PC-3 (cell line): ENCODE measurements at regions not wholly inside any gene's neighbourhood (a gene's known extent, or its start where the extent isn't known, plus 50 kb on each side); places are given as distances from the start of the nearest gene placed in this dataset.

Source experiments
- ATAC-seq: fragments of 200-7000 bp; cut with Tn5 transposase; 2 replicates; pipeline ENCODE4 v1.9.1; 2020; ENCODE audit warnings: mild to moderate bottlenecking, moderate library complexity
- BruUV-seq: library from RNA; stranded (reverse); fragments of 400-500 nt; replicated peaks from 2 replicates; lab custom pipeline; 2021; lab: Mats Ljungman, UMichigan
- CTCF ChIA-PET: fragments of 300-600 bp; sonication (Branson Sonifier 250); formaldehyde crosslinking; loops from one replicate; lab custom pipeline; 2022; ENCODE audit warnings: antibody characterized with exemption; lab: Charles Lee
- POLR2A ChIA-PET: fragments of 300-600 bp; sonication (Branson Sonifier 250); formaldehyde crosslinking; loops from one replicate; lab custom pipeline; 2022; ENCODE audit warnings: antibody characterized with exemption; ENCODE audit not compliant: unreplicated experiment; lab: Charles Lee
- DNase-seq: peaks from one replicate; pipeline ENCODE4 v3.0.0-alpha.2; 2015
- H2AFZ ChIP-seq: fragments of 300-600 bp; sonication (generic); 2 replicates; pipeline ENCODE4 v1.6.0; 2016; ENCODE audit warnings: antibody characterized with exemption, low read length
- H3F3A ChIP-seq: fragments of 300-600 bp; sonication (generic); one replicate; pipeline ENCODE4 v1.6.0; 2017; ENCODE audit warnings: antibody characterized with exemption, low read length, control low read depth, mild to moderate bottlenecking; ENCODE audit not compliant: unreplicated experiment
- H3K27ac ChIP-seq: fragments of 300-600 bp; sonication (generic); 2 replicates; pipeline ENCODE4 v1.5.1; 2016; ENCODE audit warnings: mild to moderate bottlenecking, low read length
- H3K27me3 ChIP-seq: fragments of 300-600 bp; sonication (generic); 2 replicates; pipeline ENCODE4 v1.6.1; 2016; ENCODE audit warnings: low read length, mixed read lengths
- H3K36me3 ChIP-seq: fragments of 300-600 bp; sonication (generic); 2 replicates; pipeline ENCODE4 v1.6.1; 2016; ENCODE audit warnings: low read depth, mixed run types, low read length, mixed read lengths
- H3K4me1 ChIP-seq: fragments of 300-600 bp; sonication (generic); 2 replicates; pipeline ENCODE4 v1.5.1; 2016; ENCODE audit warnings: low read length; ENCODE audit not compliant: insufficient read depth
- H3K4me2 ChIP-seq: fragments of 300-600 bp; sonication (generic); 2 replicates; pipeline ENCODE4 v1.6.0; 2016; ENCODE audit warnings: low read length
- H3K4me3 ChIP-seq: fragments of 300-600 bp; sonication (generic); 2 replicates; pipeline ENCODE4 v1.5.1; 2016; ENCODE audit warnings: mild to moderate bottlenecking, low read length, mixed read lengths
- H3K79me2 ChIP-seq: fragments of 300-600 bp; sonication (generic); 2 replicates; pipeline ENCODE4 v1.6.1; 2017; ENCODE audit warnings: low read length, mixed read lengths
- H3K9ac ChIP-seq: fragments of 300-600 bp; sonication (generic); 2 replicates; pipeline ENCODE4 v1.6.0; 2016; ENCODE audit warnings: mild to moderate bottlenecking, low read length
- H3K9me2 ChIP-seq: fragments of 300-600 bp; sonication (generic); replicated peaks from 2 replicates; pipeline ENCODE4 v1.6.1; 2016; ENCODE audit warnings: mixed run types, low read length, mixed read lengths
- H3K9me3 ChIP-seq: fragments of 300-600 bp; sonication (generic); 2 replicates; pipeline ENCODE4 v1.6.1; 2016; ENCODE audit warnings: low read length, mixed read lengths
- H4K20me1 ChIP-seq: fragments of 300-600 bp; sonication (generic); 2 replicates; pipeline ENCODE4 v1.6.1; 2016; ENCODE audit warnings: low read length, mixed read lengths
- EZH2 ChIP-seq: fragments of 300-600 bp; sonication (generic); IDR thresholded peaks from one replicate; pipeline ENCODE4 v1.6.1; 2017; ENCODE audit warnings: antibody characterized with exemption, mild to moderate bottlenecking, low read length; ENCODE audit not compliant: unreplicated experiment
- EZH2phosphoT487 ChIP-seq: fragments of 300-600 bp; sonication (generic); IDR thresholded peaks from 2 replicates; pipeline ENCODE4 v1.6.1; 2018; ENCODE audit warnings: mild to moderate bottlenecking, antibody characterized with exemption, low read length, borderline replicate concordance
- intact Hi-C: fragments of 100-400 bp; cut with micrococcal nuclease; formaldehyde crosslinking; loops from 2 replicates; pipeline ENCODE4 v1.9.0; 2023
- TF ChIP-seq, protein P1 (sequence below): fragments of 300-600 bp; sonication (generic); conservative IDR thresholded peaks from 2 replicates; pipeline ENCODE4 v1.5.1; 2017; ENCODE audit warnings: antibody characterized with exemption, low read depth, mild to moderate bottlenecking, low read length

DNA sequence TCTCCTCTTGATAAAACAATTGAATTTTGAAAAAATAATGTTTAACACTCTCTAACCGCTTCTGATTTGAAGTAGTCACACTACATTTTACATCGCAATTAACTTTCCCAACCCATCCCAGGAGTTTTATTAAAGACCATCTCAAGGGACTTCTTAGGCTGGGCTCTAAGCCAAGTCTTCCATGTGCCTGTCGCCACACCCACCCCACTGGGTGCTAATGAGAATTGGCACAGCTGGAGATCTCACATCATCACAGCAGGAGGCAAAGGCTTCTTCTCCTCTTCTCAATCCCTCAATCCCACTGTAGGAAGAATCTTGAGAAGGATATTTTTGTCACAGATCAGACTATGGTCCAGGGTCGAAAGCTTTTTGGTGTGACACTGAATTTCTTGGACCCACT, 328.9 kb downstream of the NUF2 start:
- ATAC-seq (no peak), DNase-seq (no peak)
- H3K4me1 ChIP-seq, result no peaks in the 10 kb centered on the region
- no peaks in the 10 kb centered on the region for H3K79me2 ChIP-seq
- CTCF ChIA-PET, result no interaction called here
- H3K27ac ChIP-seq, result no peak overlapping the region
- TF ChIP-seq EZH2 (no peak), EZH2phosphoT487 (no peak)
- TF ChIP-seq, protein P1, sequence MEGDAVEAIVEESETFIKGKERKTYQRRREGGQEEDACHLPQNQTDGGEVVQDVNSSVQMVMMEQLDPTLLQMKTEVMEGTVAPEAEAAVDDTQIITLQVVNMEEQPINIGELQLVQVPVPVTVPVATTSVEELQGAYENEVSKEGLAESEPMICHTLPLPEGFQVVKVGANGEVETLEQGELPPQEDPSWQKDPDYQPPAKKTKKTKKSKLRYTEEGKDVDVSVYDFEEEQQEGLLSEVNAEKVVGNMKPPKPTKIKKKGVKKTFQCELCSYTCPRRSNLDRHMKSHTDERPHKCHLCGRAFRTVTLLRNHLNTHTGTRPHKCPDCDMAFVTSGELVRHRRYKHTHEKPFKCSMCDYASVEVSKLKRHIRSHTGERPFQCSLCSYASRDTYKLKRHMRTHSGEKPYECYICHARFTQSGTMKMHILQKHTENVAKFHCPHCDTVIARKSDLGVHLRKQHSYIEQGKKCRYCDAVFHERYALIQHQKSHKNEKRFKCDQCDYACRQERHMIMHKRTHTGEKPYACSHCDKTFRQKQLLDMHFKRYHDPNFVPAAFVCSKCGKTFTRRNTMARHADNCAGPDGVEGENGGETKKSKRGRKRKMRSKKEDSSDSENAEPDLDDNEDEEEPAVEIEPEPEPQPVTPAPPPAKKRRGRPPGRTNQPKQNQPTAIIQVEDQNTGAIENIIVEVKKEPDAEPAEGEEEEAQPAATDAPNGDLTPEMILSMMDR, result no peak
- no peak overlapping the region for H2AFZ ChIP-seq
- no peaks in the 10 kb centered on the region for H3K27me3 ChIP-seq
- H3F3A ChIP-seq, result no peaks in the 10 kb centered on the region
- POLR2A ChIA-PET, result no interaction called here
- no peaks in the 10 kb centered on the region for H3K9me3 ChIP-seq
- no TSS peak for BruUV-seq
- no peak overlapping the region for H3K4me2 ChIP-seq
- H3K4me3 ChIP-seq, result no peak overlapping the region
- intact Hi-C loops, result no loop called here
- no peak overlapping the region for H3K9ac ChIP-seq
- H3K9me2 ChIP-seq, result no peaks in the 10 kb centered on the region
- no peaks in the 10 kb centered on the region for H4K20me1 ChIP-seq
- no peaks in the 10 kb centered on the region for H3K36me3 ChIP-seq

DNA sequence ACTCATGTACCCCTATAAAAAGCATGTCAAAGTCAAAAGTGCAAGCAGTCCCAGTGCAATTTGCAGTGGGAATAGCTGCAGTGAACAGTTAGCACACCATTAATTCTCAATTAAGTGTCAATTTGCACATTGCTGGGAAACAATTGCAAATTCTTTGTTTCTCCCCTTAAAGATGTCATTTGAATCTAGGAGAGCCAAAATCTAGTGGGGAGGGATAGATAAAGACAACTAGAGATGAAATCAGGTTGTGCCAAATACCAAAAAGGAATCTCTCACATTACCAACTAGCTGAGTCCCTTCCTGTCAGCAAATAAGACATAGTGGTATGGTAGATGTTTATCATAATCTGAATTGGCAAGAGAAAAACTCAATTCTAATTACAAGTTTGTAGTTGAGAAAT, 330.7 kb downstream of the NUF2 start:
- no peak overlapping the region for H3K4me3 ChIP-seq
- no peak for TF ChIP-seq EZH2phosphoT487
- TF ChIP-seq, protein P1, result no peak
- no peak for TF ChIP-seq EZH2
- POLR2A ChIA-PET, result no interaction called here
- CTCF ChIA-PET, result no interaction called here
- H3K9me3 ChIP-seq, result no peaks in the 10 kb centered on the region
- DNase-seq, result no peak
- H3F3A ChIP-seq, result no peaks in the 10 kb centered on the region
- no peaks in the 10 kb centered on the region for H3K9me2 ChIP-seq
- no peaks in the 10 kb centered on the region for H3K36me3 ChIP-seq
- no peaks in the 10 kb centered on the region for H3K27me3 ChIP-seq
- H3K4me2 ChIP-seq, result no peak overlapping the region
- H4K20me1 ChIP-seq, result no peaks in the 10 kb centered on the region
- no peak overlapping the region for H2AFZ ChIP-seq
- ATAC-seq, result no peak
- no peak overlapping the region for H3K9ac ChIP-seq
- intact Hi-C loops, result no loop called here
- no peaks in the 10 kb centered on the region for H3K4me1 ChIP-seq
- no peak overlapping the region for H3K27ac ChIP-seq
- no TSS peak for BruUV-seq
- no peaks in the 10 kb centered on the region for H3K79me2 ChIP-seq

DNA sequence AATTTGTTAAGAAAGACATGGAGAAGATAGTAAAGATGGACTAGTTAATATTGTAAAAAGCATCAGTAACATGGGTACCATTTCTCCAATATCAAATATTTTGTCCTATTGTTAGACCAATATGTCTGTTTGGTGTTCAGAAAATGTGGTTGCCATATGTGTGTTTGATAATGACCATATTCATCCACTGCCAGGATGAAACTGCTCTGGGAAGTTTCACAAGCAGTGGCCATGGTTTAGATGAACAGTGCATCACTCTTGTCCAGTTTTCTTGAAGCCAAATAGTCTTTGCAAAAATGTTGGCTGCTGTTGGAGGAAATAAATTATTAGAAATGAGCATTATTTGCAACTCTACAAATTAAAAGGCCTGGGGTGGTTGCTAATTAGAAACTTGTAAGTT, 333.8 kb downstream of the NUF2 start:
- no peaks in the 10 kb centered on the region for H3K9me2 ChIP-seq
- H3K79me2 ChIP-seq, result no peaks in the 10 kb centered on the region
- no TSS peak for BruUV-seq
- DNase-seq, result no peak
- no peaks in the 10 kb centered on the region for H3K27me3 ChIP-seq
- no peaks in the 10 kb centered on the region for H4K20me1 ChIP-seq
- ChIA-PET POLR2A (no interaction called here), CTCF (no interaction called here)
- intact Hi-C loops, result no loop called here
- no peaks in the 10 kb centered on the region for H3K36me3 ChIP-seq
- H3K27ac ChIP-seq, result no peak overlapping the region
- H3K4me3 ChIP-seq, result no peak overlapping the region
- H2AFZ ChIP-seq, result no peak overlapping the region
- H3K4me1 ChIP-seq, result no peaks in the 10 kb centered on the region
- no peaks in the 10 kb centered on the region for H3F3A ChIP-seq
- no peak for ATAC-seq
- H3K9me3 ChIP-seq, result no peaks in the 10 kb centered on the region; the same call in 1 of the 2 replicates
- no peak overlapping the region for H3K9ac ChIP-seq
- H3K4me2 ChIP-seq, result no peak overlapping the region
- TF ChIP-seq, protein P1, result no peak
- TF ChIP-seq EZH2phosphoT487 (no peak), EZH2 (no peak)
